ENCODE measurements at regions not wholly inside any gene's neighbourhood (a gene's known extent, or its start where the extent isn't known, plus 50 kb on each side); places are given as distances from the start of the nearest gene placed in this dataset.

GRCh38 chr6:44045672-44046015, 81.6 kb downstream of the MRPL14 start:
- TF ChIP-seq CTCF (CRISPR knock-in tag; IDR thresholded peaks at IDR 0.05) (no peak), TCF7 (IDR thresholded peaks at IDR 0.05; ENCODE audit: low read depth) (no peak), AGO1 (IDR thresholded peaks at IDR 0.05; ENCODE audit: low read depth, low read length, poor library complexity, severe bottlenecking) (no peak), MEIS2 (CRISPR knock-in tag; IDR thresholded peaks at IDR 0.05) (no peak), TEAD3 (CRISPR knock-in tag; optimal IDR thresholded peaks at IDR 0.05; ENCODE audit: borderline replicate concordance) (no peak), E2F1 (CRISPR knock-in tag; IDR thresholded peaks at IDR 0.05) (no peak), USF2 (IDR thresholded peaks at IDR 0.05; ENCODE audit: low read depth, low read length) (no peak), USF2 (CRISPR knock-in tag; IDR thresholded peaks at IDR 0.05; ENCODE audit: borderline replicate concordance) (no peak), MIER2 (CRISPR knock-in tag; IDR thresholded peaks at IDR 0.05) (no peak), NR2F6 (IDR thresholded peaks at IDR 0.05) (no peak), NR2F6 (CRISPR knock-in tag; IDR thresholded peaks at IDR 0.05) (no peak), POLR2AphosphoS5 (IDR thresholded peaks at IDR 0.05; ENCODE audit: low read depth, low read length) (no peak), ZNF274 (CRISPR knock-in tag; IDR thresholded peaks at IDR 0.05) (no peak)
